Trophoblast cell (in vitro differentiated cells and primary cell): ENCODE measurements at regions not wholly inside any gene's neighbourhood (a gene's known extent, or its start where the extent isn't known, plus 50 kb on each side); places are given as distances from the start of the nearest gene placed in this dataset.

Experiments
- DNase-seq, 2 donors: peaks; one replicate each; pipeline ENCODE4 v3.0.0-alpha.2; 2016
- H2AFZ ChIP-seq: 2 replicates; pipeline ENCODE4 v1.6.1; 2013; ENCODE audit warnings: low read length, moderate library complexity, mild to moderate bottlenecking; ENCODE audit not compliant: insufficient read depth, poor library complexity
- H2AK5ac ChIP-seq: 2 replicates; pipeline ENCODE4 v1.6.1; 2013; ENCODE audit warnings: mild to moderate bottlenecking, low read length
- H2BK120ac ChIP-seq: 2 replicates; pipeline ENCODE4 v1.6.1; 2013; ENCODE audit warnings: low read length, mild to moderate bottlenecking, moderate library complexity; ENCODE audit not compliant: insufficient read depth, poor library complexity
- H2BK12ac ChIP-seq: 2 replicates; pipeline ENCODE4 v1.6.1; 2013; ENCODE audit warnings: mild to moderate bottlenecking, low read length, moderate library complexity
- H2BK5ac ChIP-seq: 2 replicates; pipeline ENCODE4 v1.6.1; 2013; ENCODE audit warnings: low read length, low read depth, moderate library complexity, mild to moderate bottlenecking; ENCODE audit not compliant: poor library complexity
- H3K14ac ChIP-seq: 2 replicates; pipeline ENCODE4 v1.6.1; 2013; ENCODE audit warnings: mild to moderate bottlenecking, low read length
- H3K18ac ChIP-seq: 2 replicates; pipeline ENCODE4 v1.6.1; 2013; ENCODE audit warnings: mild to moderate bottlenecking, low read length
- H3K23ac ChIP-seq: 2 replicates; pipeline ENCODE4 v1.6.1; 2013; ENCODE audit warnings: low read length
- H3K27ac ChIP-seq: 2 replicates; pipeline ENCODE4 v1.5.1; 2013; ENCODE audit warnings: low read depth, mild to moderate bottlenecking, inconsistent platforms, low read length, moderate library complexity
- H3K27me3 ChIP-seq: 2 replicates; pipeline ENCODE4 v1.6.1; 2013; ENCODE audit warnings: inconsistent platforms, mild to moderate bottlenecking, low read length, moderate library complexity; ENCODE audit not compliant: insufficient read depth
- H3K36me3 ChIP-seq, 2 experiments: 1 replicate in 1 of 2; 2 replicates in 1 of 2; pipeline ENCODE4 v1.6.1; 2013; ENCODE audit warnings: low read length in 2 of 2, mild to moderate bottlenecking in 2 of 2, moderate library complexity in 1 of 2; ENCODE audit not compliant: insufficient read depth in 2 of 2, control insufficient read depth in 1 of 2
- H3K4ac ChIP-seq: 2 replicates; pipeline ENCODE4 v1.6.1; 2013; ENCODE audit warnings: low read depth, mild to moderate bottlenecking, low read length, moderate library complexity
- H3K4me1 ChIP-seq, 2 experiments: 1 replicate in 1 of 2; 2 replicates in 1 of 2; pipeline ENCODE4 v1.6.1; 2013; ENCODE audit warnings: low read length in 2 of 2, mild to moderate bottlenecking in 2 of 2, moderate library complexity in 1 of 2; ENCODE audit not compliant: insufficient read depth in 2 of 2, control insufficient read depth in 1 of 2
- H3K4me2 ChIP-seq: 2 replicates; pipeline ENCODE4 v1.6.1; 2013; ENCODE audit warnings: inconsistent platforms, mild to moderate bottlenecking, low read length, moderate library complexity
- H3K4me3 ChIP-seq: 2 replicates; pipeline ENCODE4 v1.5.1; 2013; ENCODE audit warnings: mild to moderate bottlenecking, low read depth, low read length, inconsistent platforms
- H3K79me1 ChIP-seq: one replicate; pipeline ENCODE4 v1.6.1; 2013; ENCODE audit warnings: low read length
- H3K79me2 ChIP-seq: 2 replicates; pipeline ENCODE4 v1.6.1; 2013; ENCODE audit warnings: low read length, mild to moderate bottlenecking; ENCODE audit not compliant: control insufficient read depth, insufficient read depth, poor library complexity
- H3K9ac ChIP-seq: 2 replicates; pipeline ENCODE4 v1.6.1; 2013; ENCODE audit warnings: mild to moderate bottlenecking, low read length
- H3K9me3 ChIP-seq: 2 replicates; pipeline ENCODE4 v1.6.1; 2013; ENCODE audit warnings: low read depth, mild to moderate bottlenecking, control low read depth, inconsistent platforms, low read length; ENCODE audit not compliant: insufficient read depth
- H4K12ac ChIP-seq: 2 replicates; pipeline ENCODE4 v1.6.1; 2013; ENCODE audit warnings: low read depth, mild to moderate bottlenecking, low read length, moderate library complexity
- H4K8ac ChIP-seq: 2 replicates; pipeline ENCODE4 v1.6.1; 2013; ENCODE audit warnings: low read depth, mild to moderate bottlenecking, low read length, moderate library complexity
- H4K91ac ChIP-seq: one replicate; pipeline ENCODE4 v1.6.1; 2013; ENCODE audit warnings: low read depth, mild to moderate bottlenecking, low read length, moderate library complexity
- WGBS: extraction: QIAGEN DNeasy Blood & Tissue Kit; methylation state at CpG from one replicate; pipeline ENCODE4 v1.1.7; 2013; ENCODE audit warnings: missing lambda C conversion rate; ENCODE audit not compliant: insufficient read length, insufficient coverage; ENCODE audit errors: extremely low coverage; 5-methylcytosine and 5-hydroxymethylcytosine counted together

DNA sequence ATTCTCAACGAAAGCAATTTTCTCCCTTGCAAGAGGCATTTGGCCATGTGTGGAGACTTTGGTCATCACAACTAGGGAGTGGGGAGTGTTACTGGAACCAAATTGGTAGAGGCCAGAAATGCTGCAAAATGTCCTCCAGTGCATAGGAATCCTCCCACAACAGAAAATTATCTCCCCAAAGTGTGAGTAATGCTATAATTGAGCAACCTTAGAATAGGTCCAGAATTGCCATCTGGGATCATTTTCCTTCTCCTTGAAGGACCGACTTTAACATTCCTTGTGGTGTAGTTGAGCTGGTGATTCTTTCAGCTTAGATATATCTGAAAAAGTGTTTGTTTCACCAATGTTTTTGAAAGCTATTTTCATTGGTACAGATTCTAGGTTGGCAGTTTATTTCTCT, 111.2 kb upstream of the SMIM21 start:
- no peak overlapping the region for H2AFZ ChIP-seq
- no peak overlapping the region for H3K4me2 ChIP-seq
- H2AK5ac ChIP-seq, result no peak overlapping the region
- no peak overlapping the region for H3K14ac ChIP-seq
- H4K8ac ChIP-seq, result no peak overlapping the region
- H3K9me3 ChIP-seq, result no peaks in the 10 kb centered on the region
- WGBS, result no CpG with 5 or more reads among the region's 2 CpGs
- H3K79me1 ChIP-seq, result no peaks in the 10 kb centered on the region
- H3K27me3 ChIP-seq, result no peaks in the 10 kb centered on the region
- H3K18ac ChIP-seq, result no peak overlapping the region
- H3K79me2 ChIP-seq, result no peaks in the 10 kb centered on the region
- no peak for DNase-seq
- H4K91ac ChIP-seq, result no peak overlapping the region
- H2BK120ac ChIP-seq, result no peak overlapping the region
- no peak overlapping the region for H2BK12ac ChIP-seq
- no peaks in the 10 kb centered on the region for H3K36me3 ChIP-seq
- H3K9ac ChIP-seq, result no peak overlapping the region
- H3K4me3 ChIP-seq, result no peak overlapping the region
- H3K27ac ChIP-seq, result no peak overlapping the region
- no peak overlapping the region for H2BK5ac ChIP-seq
- H3K4ac ChIP-seq, result no peak overlapping the region
- no peaks in the 10 kb centered on the region for H3K4me1 ChIP-seq
- no peak overlapping the region for H3K23ac ChIP-seq
- H4K12ac ChIP-seq, result no peak overlapping the region

DNA sequence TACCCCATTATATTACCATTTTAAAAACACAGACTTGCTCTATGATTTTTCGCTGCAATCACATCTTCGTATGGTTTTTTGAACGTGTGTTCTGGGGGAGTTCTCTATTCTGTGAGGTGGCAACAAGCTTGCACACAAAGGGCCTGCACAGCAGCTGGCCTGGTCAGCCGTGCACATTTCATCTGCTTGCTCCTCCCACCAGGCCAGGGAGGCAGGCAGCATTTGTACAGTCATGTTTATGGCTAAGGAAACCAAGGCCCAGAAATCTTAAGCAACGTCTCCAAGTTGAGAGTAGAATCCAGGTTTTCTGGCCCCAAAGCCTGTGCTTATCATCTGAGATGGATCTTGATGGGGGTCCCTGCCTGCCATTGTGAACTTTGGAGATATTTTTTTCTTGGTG, 106.4 kb upstream of the SMIM21 start:
- H3K4ac ChIP-seq, result no peak overlapping the region
- no peak overlapping the region for H2BK12ac ChIP-seq
- H2AK5ac ChIP-seq, result no peak overlapping the region
- no peaks in the 10 kb centered on the region for H3K9me3 ChIP-seq
- no peak overlapping the region for H3K9ac ChIP-seq
- H3K4me3 ChIP-seq, result no peak overlapping the region
- no peak overlapping the region for H4K8ac ChIP-seq
- no peaks in the 10 kb centered on the region for H3K27me3 ChIP-seq
- H4K91ac ChIP-seq, result no peak overlapping the region
- H3K79me2 ChIP-seq, result no peaks in the 10 kb centered on the region
- DNase-seq, result no peak
- no peak overlapping the region for H3K4me2 ChIP-seq
- H3K18ac ChIP-seq, result no peak overlapping the region
- H3K4me1 ChIP-seq, result no peaks in the 10 kb centered on the region
- no peak overlapping the region for H3K14ac ChIP-seq
- H3K27ac ChIP-seq, result no peak overlapping the region
- H4K12ac ChIP-seq, result no peak overlapping the region
- no peak overlapping the region for H2BK5ac ChIP-seq
- H3K23ac ChIP-seq, result no peak overlapping the region
- H3K79me1 ChIP-seq, result no peaks in the 10 kb centered on the region
- no peaks in the 10 kb centered on the region for H3K36me3 ChIP-seq
- no CpG with 5 or more reads among the region's 5 CpGs for WGBS
- H2AFZ ChIP-seq, result no peak overlapping the region
- H2BK120ac ChIP-seq, result no peak overlapping the region

DNA sequence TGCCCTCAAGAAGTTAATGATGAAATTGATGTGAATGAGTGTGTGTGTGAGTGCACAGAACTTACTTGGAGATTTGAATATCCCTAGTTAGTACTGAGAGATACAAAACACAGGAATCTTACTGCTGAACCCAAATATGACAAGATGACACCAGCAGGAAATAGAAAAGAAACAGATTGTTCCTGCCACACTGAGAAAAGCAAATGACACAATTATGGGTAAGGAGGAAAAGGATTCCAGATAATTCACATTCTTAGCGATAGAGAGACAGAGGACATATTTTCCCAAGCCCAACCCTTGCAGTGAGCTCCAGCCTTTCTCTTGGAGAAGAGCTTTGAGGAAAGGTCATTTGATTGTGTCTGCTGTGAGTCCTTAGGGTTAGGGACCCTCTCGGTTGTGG, 105.7 kb upstream of the SMIM21 start:
- H2BK12ac ChIP-seq, result no peak overlapping the region
- H3K4ac ChIP-seq, result no peak overlapping the region
- H2AFZ ChIP-seq, result no peak overlapping the region
- H2BK5ac ChIP-seq, result no peak overlapping the region
- no peaks in the 10 kb centered on the region for H3K79me2 ChIP-seq
- no peaks in the 10 kb centered on the region for H3K9me3 ChIP-seq
- no peak overlapping the region for H3K9ac ChIP-seq
- H3K36me3 ChIP-seq, result no peaks in the 10 kb centered on the region
- H3K14ac ChIP-seq, result no peak overlapping the region
- H4K8ac ChIP-seq, result no peak overlapping the region
- no peak overlapping the region for H3K18ac ChIP-seq
- no peak overlapping the region for H4K91ac ChIP-seq
- WGBS, result no CpG with 5 or more reads among the region's 2 CpGs
- no peak overlapping the region for H2AK5ac ChIP-seq
- no peak overlapping the region for H2BK120ac ChIP-seq
- no peaks in the 10 kb centered on the region for H3K79me1 ChIP-seq
- H3K27ac ChIP-seq, result no peak overlapping the region
- DNase-seq, result no peak
- no peak overlapping the region for H3K23ac ChIP-seq
- H4K12ac ChIP-seq, result no peak overlapping the region
- H3K27me3 ChIP-seq, result no peaks in the 10 kb centered on the region
- no peaks in the 10 kb centered on the region for H3K4me1 ChIP-seq
- H3K4me2 ChIP-seq, result no peak overlapping the region
- H3K4me3 ChIP-seq, result no peak overlapping the region

DNA sequence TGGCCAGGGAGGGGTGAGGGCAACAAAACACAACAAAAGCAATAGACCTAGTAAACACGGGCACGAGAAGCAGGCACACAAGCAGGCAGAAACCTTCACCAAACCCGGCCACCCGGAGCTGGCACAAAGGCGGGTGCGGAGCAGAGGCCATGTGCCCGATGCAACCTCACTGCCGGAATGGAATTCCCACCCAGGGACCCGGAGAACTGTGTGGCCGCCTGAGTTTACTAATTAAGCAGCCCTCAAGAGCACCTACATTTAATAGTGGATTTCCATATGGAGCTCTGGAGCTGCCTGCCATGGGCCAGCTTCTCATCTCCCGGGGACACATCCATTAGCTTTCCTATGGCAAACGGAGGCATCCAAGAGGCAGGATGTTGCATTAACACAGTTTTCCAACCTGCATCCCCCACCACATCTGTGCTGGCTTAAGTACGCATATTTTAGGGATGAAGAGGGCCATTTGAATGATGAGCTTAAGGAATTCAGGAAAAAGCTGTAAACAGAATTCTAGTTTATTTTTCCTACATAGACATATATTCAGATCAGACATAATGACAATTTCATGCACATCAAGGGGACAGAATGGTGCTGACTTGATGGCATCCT, 104.5 kb upstream of the SMIM21 start:
- Histone ChIP-seq H3K23ac (no peak overlapping the region), H2BK12ac (no peak overlapping the region), H3K4me2 (no peak overlapping the region), H2AFZ (no peak overlapping the region), H3K4me3 (no peak overlapping the region), H2AK5ac (no peak overlapping the region), H3K18ac (no peak overlapping the region), H3K14ac (no peak overlapping the region), H3K4me1 (no peaks in the 10 kb centered on the region), H2BK5ac (no peak overlapping the region), H3K9ac (no peak overlapping the region), H3K27ac (no peak overlapping the region), H3K27me3 (no peaks in the 10 kb centered on the region), H2BK120ac (no peak overlapping the region), H3K79me1 (no peaks in the 10 kb centered on the region), H3K4ac (no peak overlapping the region), H4K91ac (no peak overlapping the region), H4K8ac (no peak overlapping the region), H3K36me3 (no peaks in the 10 kb centered on the region), H4K12ac (no peak overlapping the region), H3K79me2 (no peaks in the 10 kb centered on the region), H3K9me3 (no peaks in the 10 kb centered on the region)
- DNase-seq, result no peak
- WGBS, result no CpG with 5 or more reads among the region's 13 CpGs
